HG02885 (cell line): ENCODE measurements at regions not wholly inside any gene's neighbourhood (a gene's known extent, or its start where the extent isn't known, plus 50 kb on each side); places are given as distances from the start of the nearest gene placed in this dataset.
A peak's percentile ranks its signal among the peaks of the same experiment; 100 is the strongest.

Experiments
- ATAC-seq: cut with Tn5 transposase; IDR thresholded peaks from one replicate; pipeline ENCODE4 v1.9.1; 2021; ENCODE audit warnings: mild to moderate bottlenecking; ENCODE audit not compliant: unreplicated experiment, poor library complexity

DNA sequence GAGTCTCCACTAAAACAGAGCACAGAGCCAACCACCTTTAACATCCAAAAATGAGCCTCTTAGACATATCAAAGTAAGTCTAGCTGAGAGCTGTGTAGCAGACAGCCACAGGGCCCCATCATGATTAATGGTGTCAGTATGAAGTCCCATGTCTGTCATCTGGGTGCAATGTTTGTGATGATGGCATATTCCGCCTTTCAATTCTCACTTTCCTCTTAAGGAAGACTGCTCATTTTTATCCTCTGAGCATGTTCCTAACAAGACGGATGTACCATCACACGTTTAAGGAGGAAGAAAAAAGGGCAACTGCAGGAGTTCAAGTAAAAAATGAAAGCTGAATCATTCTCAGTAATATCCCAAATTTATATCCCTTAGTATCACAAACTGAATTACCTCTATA is 85.8 kb upstream of the KCNMB2 start:
- ATAC-seq: no peak

DNA sequence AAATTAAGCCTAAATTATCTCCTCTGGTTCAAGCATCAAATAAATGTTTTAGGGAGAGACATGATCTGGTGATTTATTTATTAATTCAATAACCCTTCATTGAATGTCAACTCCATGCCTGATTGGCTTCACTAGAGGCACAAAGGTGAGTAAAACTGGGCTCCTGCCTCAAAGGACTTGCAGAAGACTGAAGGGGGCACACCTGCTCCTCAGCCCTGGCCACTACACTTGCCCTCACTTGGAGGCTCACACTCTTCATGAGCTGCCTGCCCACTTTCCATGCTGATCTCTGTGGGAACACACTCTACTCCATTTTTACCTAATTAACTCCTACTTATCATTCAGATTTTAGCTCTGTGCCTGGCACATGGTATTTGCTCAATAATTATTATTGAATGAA is 84.4 kb upstream of the KCNMB2 start:
- no peak for ATAC-seq

DNA sequence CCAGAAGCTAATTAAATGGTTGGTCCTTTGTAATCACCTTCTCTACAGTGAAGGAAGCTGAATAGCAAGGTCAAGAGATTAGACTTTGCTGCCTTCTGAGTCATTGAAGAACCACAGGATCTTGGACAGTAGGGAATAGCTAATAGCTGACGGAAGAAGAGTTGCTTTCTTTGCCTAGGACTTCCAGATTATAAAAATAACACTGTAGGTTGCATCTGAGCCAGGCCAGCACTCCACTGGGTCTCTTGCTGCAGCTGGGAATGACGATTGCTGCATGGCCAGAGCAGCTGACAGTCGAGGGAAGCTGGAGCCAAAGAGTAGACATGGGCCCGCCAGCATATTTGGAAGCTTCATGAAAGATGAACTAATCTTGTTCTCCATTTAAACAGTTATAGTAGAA is 81.5 kb upstream of the KCNMB2 start:
- ATAC-seq: no peak

- ATAC-seq: no peak
These were observed 81.0 kb upstream of the KCNMB2 start for GRCh38 chr3:178455226-178455625.

DNA sequence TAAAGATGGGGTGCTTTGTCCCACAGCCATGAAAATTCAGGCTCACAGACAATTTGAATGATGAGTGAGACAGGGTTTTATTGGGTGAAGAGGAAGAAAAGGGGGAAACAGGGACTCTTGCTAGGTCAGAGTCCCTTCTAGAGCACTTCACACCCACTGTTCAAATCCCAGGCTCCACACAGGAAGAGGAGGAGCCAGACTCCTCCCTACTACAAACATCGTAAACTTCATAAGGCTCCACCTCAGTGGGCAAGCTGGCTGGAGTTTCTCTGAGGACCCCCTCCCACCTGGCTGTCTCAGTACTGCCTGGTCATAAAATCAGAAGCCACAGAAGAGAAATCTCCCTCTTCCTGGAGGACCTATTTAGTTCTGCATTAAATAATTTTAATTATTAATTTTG is 80.3 kb upstream of the KCNMB2 start:
- no peak for ATAC-seq

DNA sequence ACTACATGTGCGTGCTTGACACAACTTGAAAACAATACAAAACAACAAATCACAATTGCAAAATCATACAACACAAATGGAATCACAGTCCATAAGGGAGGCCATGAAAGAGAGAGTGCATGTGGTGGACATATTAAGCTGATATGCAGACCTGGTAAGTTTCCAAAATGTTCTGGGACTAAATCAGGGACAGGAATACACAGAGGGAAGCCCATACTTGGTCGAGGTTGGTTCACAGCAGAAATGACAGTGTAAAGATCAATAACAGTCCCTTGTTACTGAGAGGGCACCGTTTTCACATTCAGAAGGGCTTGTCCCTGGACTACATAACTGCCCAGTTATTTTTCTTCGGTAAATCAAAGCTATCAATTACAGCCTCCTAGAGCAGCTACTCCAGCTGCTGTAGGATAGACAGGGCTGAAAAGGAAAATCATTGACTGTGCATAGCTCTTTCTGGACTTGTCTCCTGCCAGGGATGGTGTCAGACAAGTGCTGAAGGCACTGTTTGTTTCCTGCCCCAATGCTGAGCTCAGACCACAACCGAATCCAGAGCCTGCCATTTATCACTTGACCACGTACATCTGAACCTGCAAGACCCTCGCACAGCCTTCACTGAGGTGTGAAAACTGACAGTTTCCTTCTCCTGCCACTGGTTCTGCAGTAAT is 79.5 kb upstream of the KCNMB2 start:
- no peak for ATAC-seq

DNA sequence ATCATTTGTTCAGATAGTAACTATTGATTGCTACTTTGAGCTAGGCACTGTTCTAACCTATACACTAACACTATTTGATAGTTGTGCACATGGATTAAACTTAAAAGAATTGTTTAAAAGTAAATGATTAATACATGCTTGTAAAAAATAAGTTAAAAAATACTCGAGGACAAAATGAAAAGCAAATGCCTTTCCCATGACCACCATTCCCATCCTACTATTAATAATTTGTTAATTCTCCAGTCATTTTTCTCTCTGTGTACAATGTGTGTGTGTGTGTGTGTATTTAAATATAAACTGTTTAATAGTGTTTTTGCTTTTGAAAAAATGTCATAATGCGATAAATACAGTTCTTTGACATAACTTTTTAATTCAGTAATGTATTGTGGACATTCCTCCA is 78.7 kb upstream of the KCNMB2 start:
- ATAC-seq: no peak

GRCh38 chr3:178458313-178459037 is 77.8 kb upstream of the KCNMB2 start:
- no peak for ATAC-seq

DNA sequence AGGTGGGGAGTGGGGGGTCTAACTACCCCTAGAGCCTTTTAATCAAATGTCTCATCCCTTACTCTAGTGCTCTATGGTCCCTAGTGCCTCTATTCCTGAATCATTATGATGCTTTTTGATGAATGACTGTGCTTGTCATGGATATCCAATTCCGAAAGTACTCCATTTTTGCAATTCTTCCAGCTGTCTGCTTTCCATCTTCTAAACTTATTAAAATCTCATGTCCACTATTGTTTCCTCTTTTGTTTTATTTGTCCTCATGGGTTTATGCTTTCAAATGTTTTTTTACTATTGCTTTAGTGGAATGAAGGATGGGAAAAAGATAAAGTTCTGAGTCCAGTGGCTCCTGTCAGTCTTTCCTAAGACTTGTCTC is 77.2 kb upstream of the KCNMB2 start:
- no peak for ATAC-seq

GRCh38 chr3:178465260-178466180 is 70.7 kb upstream of the KCNMB2 start:
- peak; percentile 67 for ATAC-seq

- ATAC-seq: no peak
These were observed 63.3 kb upstream of the KCNMB2 start for GRCh38 chr3:178472941-178473340.

DNA sequence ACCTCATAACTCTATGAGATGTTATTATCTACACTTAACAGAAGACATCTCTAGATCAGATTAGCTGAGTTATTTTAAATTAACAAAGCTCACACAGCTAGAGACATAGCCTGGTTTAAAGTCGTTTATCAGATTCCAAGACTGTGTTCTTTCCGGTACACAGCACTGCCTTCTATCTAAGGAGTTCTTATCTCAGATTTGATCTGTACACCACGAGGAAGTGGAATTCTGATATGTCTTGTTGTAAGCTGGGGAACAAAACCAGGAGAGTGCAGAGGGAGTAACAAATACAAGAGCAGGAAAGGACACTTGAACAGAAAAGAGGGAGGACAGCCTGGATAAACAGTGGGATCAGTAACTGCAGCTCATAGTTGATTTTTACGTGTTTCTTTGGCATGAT is 61.7 kb upstream of the KCNMB2 start:
- ATAC-seq: no peak

- ATAC-seq: no peak
These were observed 61.2 kb upstream of the KCNMB2 start for GRCh38 chr3:178475062-178475461.

DNA sequence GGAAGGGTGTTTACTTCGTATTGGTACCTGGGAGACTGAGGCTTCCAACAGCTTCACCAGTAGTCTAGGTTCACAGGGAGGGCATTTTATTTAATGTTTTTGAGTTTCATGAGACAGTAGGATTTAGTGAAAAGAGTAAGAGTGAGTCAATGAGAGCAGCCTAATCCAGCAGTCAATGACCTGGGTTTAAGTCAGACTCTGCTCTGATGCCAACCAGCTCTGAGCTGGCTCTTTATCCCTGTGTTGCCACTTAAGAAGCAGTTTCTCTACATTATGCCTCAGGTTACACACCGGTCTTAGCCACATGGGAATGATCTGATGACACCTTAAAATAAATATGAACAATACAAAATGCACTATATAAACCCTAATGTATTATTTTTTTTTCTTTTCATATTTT is 59.4 kb upstream of the KCNMB2 start:
- ATAC-seq: no peak

GRCh38 chr3:178479446-178479845 is 56.8 kb upstream of the KCNMB2 start:
- ATAC-seq: no peak

GRCh38 chr3:178479860-178480259 is 56.4 kb upstream of the KCNMB2 start:
- no peak for ATAC-seq

DNA sequence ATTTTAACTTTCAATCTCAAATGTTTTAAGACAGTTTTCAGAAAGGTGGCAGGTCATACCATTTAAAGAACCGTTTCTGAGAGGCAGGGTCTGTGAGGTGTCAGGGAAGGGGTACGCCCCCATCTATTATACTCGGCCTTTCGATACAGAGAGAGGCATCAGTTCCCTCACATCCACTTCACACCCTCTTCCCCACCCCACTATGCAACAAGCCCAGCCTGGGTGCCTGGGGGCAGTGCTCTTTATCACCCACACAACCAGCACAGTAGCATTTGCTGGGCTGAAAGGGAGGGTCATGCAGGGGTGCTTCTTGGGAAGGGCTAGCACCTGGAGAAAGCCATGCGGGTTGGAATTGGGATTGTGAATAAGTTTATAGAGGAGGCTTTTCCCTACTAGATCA is 56.0 kb upstream of the KCNMB2 start:
- peak; percentile 34 for ATAC-seq

GRCh38 chr3:178480795-178481194 is 55.4 kb upstream of the KCNMB2 start:
- peak; percentile 100 for ATAC-seq

DNA sequence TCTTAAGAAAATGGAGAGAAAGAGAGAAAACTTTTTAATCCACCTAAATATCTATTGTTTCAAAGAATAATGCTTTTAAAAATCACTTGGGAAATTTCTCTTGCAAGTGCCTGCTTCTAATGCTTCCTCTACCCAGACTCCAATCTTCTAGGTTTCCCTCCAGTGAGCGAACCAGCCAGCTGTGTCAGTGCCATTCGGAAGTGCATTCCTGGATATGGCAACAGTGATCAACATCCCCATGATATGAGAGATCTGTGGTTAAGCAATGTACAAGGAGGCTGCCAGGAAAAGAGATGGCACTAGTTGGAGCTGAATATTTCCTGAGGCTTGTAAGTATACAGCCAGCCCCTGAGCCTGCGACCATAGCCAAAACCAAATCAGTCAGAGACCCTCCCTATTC is 53.3 kb upstream of the KCNMB2 start:
- no peak for ATAC-seq

- ATAC-seq: no peak
These were observed 52.5 kb upstream of the KCNMB2 start for GRCh38 chr3:178483704-178484103.

DNA sequence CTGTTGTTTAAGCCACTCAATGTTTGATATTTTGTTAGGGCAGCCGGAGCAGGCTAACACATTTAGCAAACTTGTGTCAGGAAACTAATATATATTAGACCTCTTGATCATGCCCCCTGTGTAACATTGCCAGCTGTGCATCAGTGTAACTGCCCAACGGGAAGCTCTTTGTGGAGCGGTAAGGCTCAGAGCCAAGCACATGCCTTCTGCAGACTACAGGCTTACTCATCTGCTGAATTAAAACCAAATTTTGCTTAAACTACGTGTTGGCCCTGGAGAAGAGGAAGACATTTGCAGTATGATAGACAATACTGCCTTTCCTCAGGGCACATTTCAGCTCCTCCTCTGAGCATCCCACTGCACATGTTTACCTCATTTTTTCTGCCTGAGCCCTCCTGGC is 50.5 kb upstream of the KCNMB2 start:
- ATAC-seq: no peak
